CD14-positive monocyte (primary cell): ENCODE measurements at regions not wholly inside any gene's neighbourhood (a gene's known extent, or its start where the extent isn't known, plus 50 kb on each side); places are given as distances from the start of the nearest gene placed in this dataset.

ENCODE experiments used
- DNase-seq, 3 donors: peaks; one replicate each; pipeline ENCODE4 v3.0.0-alpha.2; 2011 to 2022
- H2AFZ ChIP-seq: 2 replicates; pipeline ENCODE4 v1.6.0; 2012; ENCODE audit warnings: mild to moderate bottlenecking, low read depth, low read length, inconsistent platforms; ENCODE audit not compliant: insufficient read depth, poor library complexity, severe bottlenecking
- H3K27ac ChIP-seq, 2 donors: 1 replicate in 1 of 2; 2 replicates in 1 of 2; pipeline ENCODE4 v1.5.1; 2012 to 2013; ENCODE audit warnings: low read length in 2 of 2, control low read depth in 1 of 2, inconsistent platforms in 1 of 2, low read depth in 1 of 2, mild to moderate bottlenecking in 1 of 2
- H3K27me3 ChIP-seq, 2 donors: one replicate each; pipeline versions ENCODE4 v1.6.0 to v1.6.1; 2011 to 2013; ENCODE audit warnings: low read length in 2 of 2; ENCODE audit not compliant: control insufficient read depth in 2 of 2, insufficient read depth in 2 of 2
- H3K36me3 ChIP-seq, 2 donors: replicated peaks in 1 of 2; 1 replicate in 1 of 2; 2 replicates in 1 of 2; pipeline versions ENCODE4 v1.5.1 to v1.6.1; 2012 to 2013; ENCODE audit warnings: low read length in 2 of 2, control low read depth in 1 of 2, inconsistent platforms in 1 of 2, mild to moderate bottlenecking in 1 of 2; ENCODE audit not compliant: insufficient read depth in 2 of 2, control insufficient read depth in 1 of 2
- H3K4me1 ChIP-seq, 2 donors: 1 replicate in 1 of 2; 2 replicates in 1 of 2; pipeline versions ENCODE4 v1.5.1 to v1.6.1; 2012 to 2013; ENCODE audit warnings: low read length in 2 of 2, control low read depth in 1 of 2, inconsistent platforms in 1 of 2, mild to moderate bottlenecking in 1 of 2, moderate library complexity in 1 of 2; ENCODE audit not compliant: insufficient read depth in 2 of 2, control insufficient read depth in 1 of 2
- H3K4me2 ChIP-seq: replicated peaks from 2 replicates; pipeline ENCODE3; 2012; ENCODE audit warnings: low read length, moderate library complexity, mild to moderate bottlenecking; ENCODE audit not compliant: poor library complexity, severe bottlenecking; ENCODE audit errors: extremely low read depth
- H3K4me3 ChIP-seq, 3 experiments: fragments of 200-600 bp in 1 of 3; sonication (generic) in 1 of 3; replicated peaks in 1 of 3; 1 replicate in 2 of 3; 2 replicates in 1 of 3; pipeline ENCODE4 v1.5.1; 2011 to 2013; ENCODE audit warnings: low read length in 3 of 3, mild to moderate bottlenecking in 3 of 3, control low read depth in 2 of 3, low read depth in 2 of 3, inconsistent platforms in 1 of 3, moderate library complexity in 1 of 3
- H3K79me2 ChIP-seq: 2 replicates; pipeline ENCODE4 v1.6.0; 2012; ENCODE audit warnings: mild to moderate bottlenecking, control low read depth, inconsistent platforms, low read length, moderate library complexity; ENCODE audit not compliant: insufficient read depth
- H3K9ac ChIP-seq: 2 replicates; pipeline ENCODE4 v1.6.0; 2017; ENCODE audit warnings: low read length, mild to moderate bottlenecking; ENCODE audit not compliant: insufficient read depth, poor library complexity, severe bottlenecking
- H3K9me3 ChIP-seq, 2 donors: replicated peaks in 1 of 2; 1 replicate in 1 of 2; 2 replicates in 1 of 2; pipeline versions ENCODE4 v1.5.1 to v1.6.1; 2012 to 2013; ENCODE audit warnings: low read length in 2 of 2, control low read depth in 1 of 2; ENCODE audit not compliant: control insufficient read depth in 1 of 2, insufficient read depth in 1 of 2
- H4K20me1 ChIP-seq: 2 replicates; pipeline ENCODE4 v1.6.0; 2012; ENCODE audit warnings: mild to moderate bottlenecking, low read length, control low read depth, moderate library complexity; ENCODE audit not compliant: insufficient read depth
- H3K27ac Mint-ChIP-seq, 7 donors: one replicate each; pipeline ENCODE4 v1.8.0; 2020; ENCODE audit warnings: mild to moderate bottlenecking in 7 of 7, mixed read lengths in 7 of 7, moderate library complexity in 6 of 7, inconsistent platforms in 2 of 7
- H3K27me3 Mint-ChIP-seq, 3 donors: one replicate each; pipeline ENCODE4 v1.8.0; 2021 to 2022; ENCODE audit warnings: low read depth in 3 of 3, mild to moderate bottlenecking in 3 of 3, mixed read lengths in 3 of 3, moderate library complexity in 3 of 3, inconsistent platforms in 1 of 3
- H3K36me3 Mint-ChIP-seq, 2 donors: one replicate each; pipeline ENCODE4 v1.8.0; 2020; ENCODE audit warnings: mixed read lengths in 2 of 2, inconsistent platforms in 1 of 2, mild to moderate bottlenecking in 1 of 2
- H3K4me1 Mint-ChIP-seq: one replicate; pipeline ENCODE4 v1.8.0; 2020; ENCODE audit warnings: mild to moderate bottlenecking, mixed read lengths
- H3K4me3 Mint-ChIP-seq, 2 donors: one replicate each; pipeline ENCODE4 v1.8.0; 2020; ENCODE audit warnings: mild to moderate bottlenecking in 2 of 2, mixed read lengths in 2 of 2, moderate library complexity in 1 of 2
- H3K9me3 Mint-ChIP-seq, 7 donors: one replicate each; pipeline ENCODE4 v1.8.0; 2020 to 2022; ENCODE audit warnings: mixed read lengths in 7 of 7, mild to moderate bottlenecking in 6 of 7, moderate library complexity in 6 of 7, inconsistent platforms in 2 of 7
- CTCF ChIP-seq: fragments of 200-600 bp; IDR thresholded peaks from one replicate; pipeline ENCODE4 v1.8.0; 2022; ENCODE audit warnings: antibody characterized with exemption, mild to moderate bottlenecking
- WGBS: methylation state at CpG from one replicate; pipeline ENCODE4 v1.1.5; 2013; ENCODE audit warnings: missing lambda C conversion rate; ENCODE audit not compliant: insufficient coverage; 5-methylcytosine and 5-hydroxymethylcytosine counted together
- intact Hi-C, 2 donors: fragments of 100-400 bp; cut with micrococcal nuclease; formaldehyde crosslinking; loops; one replicate each; pipeline versions ENCODE4 v1.15.0 to v1.15.1; 2023

- no peaks in the 10 kb centered on the region for H3K36me3 Mint-ChIP-seq
- Histone ChIP-seq H3K9me3 (no peaks in the 10 kb centered on the region), H3K4me2 (no peak overlapping the region), H3K4me3 (no peak overlapping the region), H2AFZ (no peak overlapping the region), H3K4me1 (no peaks in the 10 kb centered on the region), H3K27ac (no peak overlapping the region), H4K20me1 (no peaks in the 10 kb centered on the region), H3K79me2 (no peaks in the 10 kb centered on the region), H3K9ac (no peak overlapping the region), H3K27me3 (no peaks in the 10 kb centered on the region), H3K36me3 (no peaks in the 10 kb centered on the region)
- intact Hi-C loops, result no loop called here
- peaks cover 0 to 3% (median 0%) of the 10 kb centered on the region in 7 donors for H3K9me3 Mint-ChIP-seq
- peaks cover 0 to 8% (median 6%) of the 10 kb centered on the region in 3 donors for H3K27me3 Mint-ChIP-seq
- no peak for DNase-seq
- no peak overlapping the region for H3K27ac Mint-ChIP-seq
- H3K4me1 Mint-ChIP-seq, result no peaks in the 10 kb centered on the region
- no CpG with 5 or more reads among the region's 1 CpG for WGBS
- H3K4me3 Mint-ChIP-seq, result no peak overlapping the region
- TF ChIP-seq CTCF, result no peak
Measured at GRCh38 chr10:128701837-128702236, 575.6 kb upstream of the MKI67 start.

DNA sequence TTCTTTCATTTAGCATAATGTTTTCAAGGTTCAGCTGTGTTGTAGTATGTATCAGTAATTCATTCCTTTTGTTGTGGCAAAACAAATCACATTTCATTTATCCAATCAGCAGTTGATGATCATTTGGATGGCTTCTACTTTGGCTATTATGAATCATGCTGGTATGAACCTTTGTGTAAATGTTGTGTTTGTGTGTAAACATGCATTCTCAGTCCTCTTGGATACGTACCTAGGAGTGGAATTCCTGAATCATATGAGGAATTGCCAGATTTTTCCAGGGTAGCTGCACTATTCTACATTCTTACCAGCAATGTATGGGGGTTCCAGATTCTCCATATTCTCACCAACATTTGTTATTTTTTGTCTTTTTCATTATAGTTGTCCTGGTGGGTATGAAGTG is 578.5 kb upstream of the MKI67 start:
- no CpG with 5 or more reads among the region's 1 CpG for WGBS
- H4K20me1 ChIP-seq, result no peaks in the 10 kb centered on the region
- no peak overlapping the region for H3K4me2 ChIP-seq

More for the DNA sequence above, 578.5 kb upstream of the MKI67 start:
- H3K4me1 Mint-ChIP-seq, result no peaks in the 10 kb centered on the region
- TF ChIP-seq CTCF, result no peak
- no peak overlapping the region for H3K27ac Mint-ChIP-seq
- intact Hi-C loops, result no loop called here
- Histone ChIP-seq H3K9ac (no peak overlapping the region), H3K27me3 (peaks cover 2% of the 10 kb centered on the region in 2 donors), H3K27ac (no peak overlapping the region), H3K36me3 (no peaks in the 10 kb centered on the region), H3K79me2 (no peaks in the 10 kb centered on the region), H3K4me3 (no peak overlapping the region), H2AFZ (no peak overlapping the region), H3K9me3 (peaks cover 0 to 2% of the 10 kb centered on the region in 2 donors), H3K4me1 (no peaks in the 10 kb centered on the region)
- H3K9me3 Mint-ChIP-seq, result peaks cover 0 to 3% (median 1%) of the 10 kb centered on the region in 7 donors
- H3K27me3 Mint-ChIP-seq, result peaks cover 3 to 15% (median 14%) of the 10 kb centered on the region in 3 donors
- no peak for DNase-seq
- H3K36me3 Mint-ChIP-seq, result no peaks in the 10 kb centered on the region
- no peak overlapping the region for H3K4me3 Mint-ChIP-seq
